Prostate gland (tissue), 2 donors: ENCODE measurements at regions not wholly inside any gene's neighbourhood (a gene's known extent, or its start where the extent isn't known, plus 50 kb on each side); places are given as distances from the start of the nearest gene placed in this dataset.

Experiments used
- CTCF ChIP-seq, 4 experiments: fragments of 200-600 bp in 2 of 4; fragments of 450-650 bp in 2 of 4; sonication (generic) in 2 of 4; IDR thresholded peaks; 1 replicate in 3 of 4; 2 replicates in 1 of 4; pipeline ENCODE4 v1.5.1; 2016 to 2019; ENCODE audit warnings: antibody characterized with exemption in 4 of 4, mild to moderate bottlenecking in 2 of 4, moderate library complexity in 2 of 4
- POLR2A ChIP-seq: fragments of 450-650 bp; IDR thresholded peaks from one replicate; pipeline ENCODE4 v1.6.1; 2016; ENCODE audit warnings: antibody characterized with exemption, mild to moderate bottlenecking
- POLR2AphosphoS5 ChIP-seq: sonication (generic); formaldehyde crosslinking; IDR thresholded peaks from one replicate; pipeline ENCODE4 v1.6.1; 2017; ENCODE audit warnings: antibody characterized with exemption

GRCh38 chr2:176589825-176590440, 320.7 kb downstream of the MTX2 start:
- TF ChIP-seq CTCF (IDR thresholded peaks at IDR 0.05) (no peak), POLR2A (no peak), POLR2AphosphoS5 (no peak)
